GF-D8 (cell line): ENCODE measurements at regions not wholly inside any gene's neighbourhood (a gene's known extent, or its start where the extent isn't known, plus 50 kb on each side); places are given as distances from the start of the nearest gene placed in this dataset.
"Not testable (repeated sequence)": the region's sequence is repeated elsewhere in the genome, so short reads cannot be mapped to it uniquely, and the experiment has no call there.

Source experiments
- DNase-seq: peaks from one replicate; lab custom pipeline; 2025; lab: John Stamatoyannopoulos, UW

GRCh38 chr9:29609282-29609681 lies 2036.0 kb upstream of the C9orf72 start:
- DNase-seq: no peak

- no peak for DNase-seq
Measured at GRCh38 chr9:29613773-29614172, 2040.5 kb upstream of the C9orf72 start.

- no peak for DNase-seq
Measured at GRCh38 chr9:29616844-29617243, 2043.6 kb upstream of the C9orf72 start.

GRCh38 chr9:29625292-29625731 lies 2052.0 kb upstream of the C9orf72 start:
- DNase-seq: no peak

GRCh38 chr9:29625931-29626330 lies 2052.7 kb upstream of the C9orf72 start:
- DNase-seq: no peak

GRCh38 chr9:29628856-29629255 lies 2055.6 kb upstream of the C9orf72 start:
- not testable (repeated sequence) for DNase-seq

GRCh38 chr9:29637471-29638237 lies 2064.4 kb upstream of the C9orf72 start:
- DNase-seq: no peak

- no peak for DNase-seq
Measured at GRCh38 chr9:29640507-29640906, 2067.2 kb upstream of the C9orf72 start.

GRCh38 chr9:29644514-29644913 lies 2071.2 kb upstream of the C9orf72 start:
- no peak for DNase-seq

- DNase-seq: no peak
Measured at GRCh38 chr9:29647451-29647850, 2074.2 kb upstream of the C9orf72 start.

- DNase-seq: no peak
Measured at GRCh38 chr9:29648132-29648531, 2074.9 kb upstream of the C9orf72 start.

- no peak for DNase-seq
Measured at GRCh38 chr9:29648601-29649000, 2075.3 kb upstream of the C9orf72 start.

GRCh38 chr9:29656641-29657406 lies 2083.5 kb upstream of the C9orf72 start:
- DNase-seq: no peak

- no peak for DNase-seq
Measured at GRCh38 chr9:29657821-29658220, 2084.5 kb upstream of the C9orf72 start.

GRCh38 chr9:29659014-29659413 lies 2085.7 kb upstream of the C9orf72 start:
- DNase-seq: no peak

- no peak for DNase-seq
Measured at GRCh38 chr9:29659736-29660135, 2086.5 kb upstream of the C9orf72 start.

GRCh38 chr9:29668732-29669131 lies 2095.5 kb upstream of the C9orf72 start:
- no peak for DNase-seq

- DNase-seq: no peak
Measured at GRCh38 chr9:29669613-29670012, 2096.3 kb upstream of the C9orf72 start.

GRCh38 chr9:29685531-29685930 lies 2112.2 kb upstream of the C9orf72 start:
- DNase-seq: no peak

GRCh38 chr9:29691145-29691544 lies 2117.9 kb upstream of the C9orf72 start:
- no peak for DNase-seq

GRCh38 chr9:29691758-29692407 lies 2118.6 kb upstream of the C9orf72 start:
- no peak for DNase-seq

- no peak for DNase-seq
Measured at GRCh38 chr9:29697011-29697410, 2123.7 kb upstream of the C9orf72 start.

- DNase-seq: no peak
Measured at GRCh38 chr9:29701559-29701958, 2128.3 kb upstream of the C9orf72 start.
